ENCODE measurements at regions not wholly inside any gene's neighbourhood (a gene's known extent, or its start where the extent isn't known, plus 50 kb on each side); places are given as distances from the start of the nearest gene placed in this dataset.
A peak's percentile ranks its signal among the peaks of the same experiment; 100 is the strongest.

- DNase-seq (ENCODE audit: insufficient read length) = no peak
- FAIRE-seq = no peak
- no peak for TF ChIP-seq POLR2AphosphoS5 (IDR thresholded peaks at IDR 0.05; ENCODE audit: low read depth, low read length)
- TF ChIP-seq POLR2A (IDR thresholded peaks at IDR 0.05; ENCODE audit: low read depth, low read length) = no peak
- TF ChIP-seq TAF1 (IDR thresholded peaks at IDR 0.05; ENCODE audit: borderline replicate concordance, low read depth, low read length) = no peak
Measured at GRCh38 chr2:195016841-195017240, 640.2 kb upstream of the SLC39A10 start.

GRCh38 chr2:195009202-195009601 is 647.8 kb upstream of the SLC39A10 start:
- DNase-seq (ENCODE audit: insufficient read length) = no peak
- peak; percentile 17 for FAIRE-seq
- TF ChIP-seq POLR2AphosphoS5 (IDR thresholded peaks at IDR 0.05; ENCODE audit: low read depth, low read length) = no peak

- TF ChIP-seq POLR2AphosphoS5 (IDR thresholded peaks at IDR 0.05; ENCODE audit: low read depth, low read length) = no peak
- no peak for TF ChIP-seq TAF1 (IDR thresholded peaks at IDR 0.05; ENCODE audit: borderline replicate concordance, low read depth, low read length)
- FAIRE-seq (no peak), DNase-seq (ENCODE audit: insufficient read length) (no peak)
Measured at GRCh38 chr2:195006856-195007255, 650.2 kb upstream of the SLC39A10 start.

- DNase-seq (ENCODE audit: insufficient read length) (no peak), FAIRE-seq (no peak)
- TF ChIP-seq POLR2A (IDR thresholded peaks at IDR 0.05; ENCODE audit: low read depth, low read length) = no peak
- TF ChIP-seq POLR2AphosphoS5 (IDR thresholded peaks at IDR 0.05; ENCODE audit: low read depth, low read length) = no peak
- TF ChIP-seq TAF1 (IDR thresholded peaks at IDR 0.05; ENCODE audit: borderline replicate concordance, low read depth, low read length) = no peak
Measured at GRCh38 chr2:195003881-195004471, 653.0 kb upstream of the SLC39A10 start.

- FAIRE-seq (no peak), DNase-seq (ENCODE audit: insufficient read length) (no peak)
- no peak for TF ChIP-seq POLR2AphosphoS5 (IDR thresholded peaks at IDR 0.05; ENCODE audit: low read depth, low read length)
- TF ChIP-seq TAF1 (IDR thresholded peaks at IDR 0.05; ENCODE audit: borderline replicate concordance, low read depth, low read length) = no peak
- no peak for TF ChIP-seq POLR2A (IDR thresholded peaks at IDR 0.05; ENCODE audit: low read depth, low read length)
Measured at GRCh38 chr2:195001924-195002323, 655.1 kb upstream of the SLC39A10 start.

- no peak for TF ChIP-seq TAF1 (IDR thresholded peaks at IDR 0.05; ENCODE audit: borderline replicate concordance, low read depth, low read length)
- no peak for TF ChIP-seq POLR2A (IDR thresholded peaks at IDR 0.05; ENCODE audit: low read depth, low read length)
- TF ChIP-seq POLR2AphosphoS5 (IDR thresholded peaks at IDR 0.05; ENCODE audit: low read depth, low read length) = no peak
- DNase-seq (ENCODE audit: insufficient read length) (no peak), FAIRE-seq (no peak)
Measured at GRCh38 chr2:194999771-195000170, 657.3 kb upstream of the SLC39A10 start.

GRCh38 chr2:194992648-194993047 is 664.4 kb upstream of the SLC39A10 start:
- FAIRE-seq (no peak), DNase-seq (ENCODE audit: insufficient read length) (no peak)
- TF ChIP-seq TAF1 (IDR thresholded peaks at IDR 0.05; ENCODE audit: borderline replicate concordance, low read depth, low read length) = no peak
- TF ChIP-seq POLR2AphosphoS5 (IDR thresholded peaks at IDR 0.05; ENCODE audit: low read depth, low read length) = no peak
- TF ChIP-seq POLR2A (IDR thresholded peaks at IDR 0.05; ENCODE audit: low read depth, low read length) = no peak

- DNase-seq (ENCODE audit: insufficient read length) = no peak
- no peak for FAIRE-seq
- no peak for TF ChIP-seq POLR2A (IDR thresholded peaks at IDR 0.05; ENCODE audit: low read depth, low read length)
Measured at GRCh38 chr2:194985258-194985657, 671.8 kb upstream of the SLC39A10 start.

- TF ChIP-seq POLR2A (IDR thresholded peaks at IDR 0.05; ENCODE audit: low read depth, low read length) (no peak), POLR2AphosphoS5 (IDR thresholded peaks at IDR 0.05; ENCODE audit: low read depth, low read length) (no peak), TAF1 (IDR thresholded peaks at IDR 0.05; ENCODE audit: borderline replicate concordance, low read depth, low read length) (no peak)
- DNase-seq (ENCODE audit: insufficient read length) (no peak), FAIRE-seq (no peak)
Measured at GRCh38 chr2:194962254-194962653, 694.8 kb upstream of the SLC39A10 start.

- TF ChIP-seq POLR2A (IDR thresholded peaks at IDR 0.05; ENCODE audit: low read depth, low read length) = no peak
- no peak for FAIRE-seq
- no peak for DNase-seq (ENCODE audit: insufficient read length)
Measured at GRCh38 chr2:194954218-194954617, 702.8 kb upstream of the SLC39A10 start.

- DNase-seq (ENCODE audit: insufficient read length) = no peak
- no peak for FAIRE-seq
- TF ChIP-seq POLR2A (IDR thresholded peaks at IDR 0.05; ENCODE audit: low read depth, low read length) (no peak), POLR2AphosphoS5 (IDR thresholded peaks at IDR 0.05; ENCODE audit: low read depth, low read length) (no peak), TAF1 (IDR thresholded peaks at IDR 0.05; ENCODE audit: borderline replicate concordance, low read depth, low read length) (no peak)
Measured at GRCh38 chr2:194946826-194947225, 710.2 kb upstream of the SLC39A10 start.

- FAIRE-seq = no peak
- no peak for DNase-seq (ENCODE audit: insufficient read length)
- TF ChIP-seq POLR2AphosphoS5 (IDR thresholded peaks at IDR 0.05; ENCODE audit: low read depth, low read length) = no peak
- TF ChIP-seq POLR2A (IDR thresholded peaks at IDR 0.05; ENCODE audit: low read depth, low read length) = no peak
- no peak for TF ChIP-seq TAF1 (IDR thresholded peaks at IDR 0.05; ENCODE audit: borderline replicate concordance, low read depth, low read length)
Measured at GRCh38 chr2:194938066-194938465, 719.0 kb upstream of the SLC39A10 start.

GRCh38 chr2:194927489-194927888 is 729.5 kb upstream of the SLC39A10 start:
- no peak for FAIRE-seq
- TF ChIP-seq POLR2A (IDR thresholded peaks at IDR 0.05; ENCODE audit: low read depth, low read length) = no peak
- no peak for TF ChIP-seq TAF1 (IDR thresholded peaks at IDR 0.05; ENCODE audit: borderline replicate concordance, low read depth, low read length)
- TF ChIP-seq POLR2AphosphoS5 (IDR thresholded peaks at IDR 0.05; ENCODE audit: low read depth, low read length) = no peak

More at GRCh38 chr2:194927489-194927888, 729.5 kb upstream of the SLC39A10 start:
- DNase-seq (ENCODE audit: insufficient read length) = no peak

Measured in GM12892 (cell line).